Uterus (tissue), 3 donors: ENCODE measurements at regions not wholly inside any gene's neighbourhood (a gene's known extent, or its start where the extent isn't known, plus 50 kb on each side); places are given as distances from the start of the nearest gene placed in this dataset.

Experiments
- DNase-seq, 2 donors: peaks; one replicate each; pipeline ENCODE4 v3.0.0-alpha.2; 2019 to 2020
- H3K27ac ChIP-seq, 2 donors: fragments of 200-600 bp; sonication (generic); 1 replicate in 1 of 2; 2 replicates in 1 of 2; pipeline ENCODE4 v1.5.1; 2016 to 2018
- H3K27me3 ChIP-seq, 2 donors: fragments of 200-600 bp; sonication (generic); one replicate each; pipeline ENCODE4 v1.5.1; 2018 to 2019; ENCODE audit warnings: control low read depth in 1 of 2
- H3K36me3 ChIP-seq, 2 donors: fragments of 200-600 bp; sonication (generic); one replicate each; pipeline ENCODE4 v1.5.1; 2019; ENCODE audit warnings: control low read depth in 1 of 2
- H3K4me1 ChIP-seq, 2 donors: fragments of 200-600 bp; sonication (generic); one replicate each; pipeline ENCODE4 v1.5.1; 2018 to 2019; ENCODE audit warnings: control low read depth in 1 of 2
- H3K4me3 ChIP-seq, 2 donors: fragments of 200-600 bp; sonication (generic); 1 replicate in 1 of 2; 2 replicates in 1 of 2; pipeline ENCODE4 v1.5.1; 2018 to 2019; ENCODE audit warnings: mild to moderate bottlenecking in 1 of 2
- H3K9me3 ChIP-seq, 2 donors: fragments of 200-600 bp; sonication (generic); one replicate each; pipeline ENCODE4 v1.5.1; 2019; ENCODE audit warnings: control low read depth in 1 of 2
- POLR2A ChIP-seq, 2 donors: fragments of 450-650 bp; IDR thresholded peaks; one replicate each; pipeline ENCODE4 v1.6.1; 2016; ENCODE audit warnings: antibody characterized with exemption in 2 of 2, mild to moderate bottlenecking in 1 of 2, moderate library complexity in 1 of 2
- intact Hi-C: fragments of 100-400 bp; cut with DNase I; formaldehyde crosslinking; loops from one replicate; pipeline ENCODE4 v1.15.1; 2023; ENCODE audit warnings: low total_unique reads
- TF ChIP-seq, protein P1 (sequence below), 4 experiments: fragments of 200-600 bp in 2 of 4; fragments of 450-650 bp in 2 of 4; sonication (generic) in 2 of 4; IDR thresholded peaks; one replicate each; pipeline ENCODE4 v1.5.1; 2016 to 2019; ENCODE audit warnings: antibody characterized with exemption in 4 of 4, mild to moderate bottlenecking in 2 of 4, moderate library complexity in 1 of 4
- donor health status: DM: yes; HTN: yes; CAD: no.

DNA sequence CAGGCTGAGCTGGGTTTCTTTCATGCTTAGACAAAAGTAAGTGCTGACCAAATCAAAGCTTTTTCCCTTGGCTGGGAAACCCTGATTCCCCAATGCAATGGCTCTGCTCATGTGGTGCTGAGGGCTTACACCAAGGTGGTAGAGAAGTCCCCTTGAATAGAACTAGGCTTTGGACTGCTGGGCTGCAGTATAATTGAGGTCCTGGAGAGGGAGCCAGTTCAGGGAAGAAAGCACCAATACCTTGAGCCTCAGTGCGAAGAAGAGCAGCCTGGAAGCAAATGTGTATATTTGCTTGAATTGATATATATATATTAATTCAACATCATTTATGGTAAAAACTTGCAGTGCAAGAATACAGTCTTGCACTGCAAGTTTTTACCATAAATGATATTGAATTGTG lies 391.1 kb downstream of the RPS24 start:
- H3K27ac ChIP-seq, result no peak overlapping the region
- no peaks in the 10 kb centered on the region for H3K36me3 ChIP-seq
- peaks cover 0 to 15% of the 10 kb centered on the region in 2 donors for H3K9me3 ChIP-seq
- no peak for DNase-seq
- intact Hi-C loops, result no loop called here
- no peak overlapping the region for H3K4me3 ChIP-seq
- no peaks in the 10 kb centered on the region for H3K27me3 ChIP-seq
- no peaks in the 10 kb centered on the region for H3K4me1 ChIP-seq
- TF ChIP-seq, protein P1, sequence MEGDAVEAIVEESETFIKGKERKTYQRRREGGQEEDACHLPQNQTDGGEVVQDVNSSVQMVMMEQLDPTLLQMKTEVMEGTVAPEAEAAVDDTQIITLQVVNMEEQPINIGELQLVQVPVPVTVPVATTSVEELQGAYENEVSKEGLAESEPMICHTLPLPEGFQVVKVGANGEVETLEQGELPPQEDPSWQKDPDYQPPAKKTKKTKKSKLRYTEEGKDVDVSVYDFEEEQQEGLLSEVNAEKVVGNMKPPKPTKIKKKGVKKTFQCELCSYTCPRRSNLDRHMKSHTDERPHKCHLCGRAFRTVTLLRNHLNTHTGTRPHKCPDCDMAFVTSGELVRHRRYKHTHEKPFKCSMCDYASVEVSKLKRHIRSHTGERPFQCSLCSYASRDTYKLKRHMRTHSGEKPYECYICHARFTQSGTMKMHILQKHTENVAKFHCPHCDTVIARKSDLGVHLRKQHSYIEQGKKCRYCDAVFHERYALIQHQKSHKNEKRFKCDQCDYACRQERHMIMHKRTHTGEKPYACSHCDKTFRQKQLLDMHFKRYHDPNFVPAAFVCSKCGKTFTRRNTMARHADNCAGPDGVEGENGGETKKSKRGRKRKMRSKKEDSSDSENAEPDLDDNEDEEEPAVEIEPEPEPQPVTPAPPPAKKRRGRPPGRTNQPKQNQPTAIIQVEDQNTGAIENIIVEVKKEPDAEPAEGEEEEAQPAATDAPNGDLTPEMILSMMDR (IDR thresholded peaks at IDR 0.05), result no peak
- TF ChIP-seq POLR2A (IDR thresholded peaks at IDR 0.05), result no peak

DNA sequence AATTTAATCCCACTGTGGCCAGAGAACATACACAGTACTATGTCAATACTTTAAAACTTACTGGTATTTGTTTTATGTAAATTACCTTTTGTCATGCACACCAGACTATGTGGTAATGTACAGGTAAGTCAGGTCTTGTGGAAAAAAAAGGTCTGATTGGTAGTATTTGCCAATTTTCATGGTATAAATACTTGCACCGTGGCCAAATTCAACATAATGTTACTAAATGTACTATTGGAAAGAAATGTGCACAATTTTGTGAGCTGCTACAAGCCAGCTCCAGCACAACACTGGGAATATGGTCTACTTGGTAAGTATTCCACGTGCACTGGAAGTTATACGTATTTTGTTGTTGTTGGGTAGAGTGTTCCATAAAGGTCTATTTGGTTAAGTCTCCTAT lies 392.5 kb downstream of the RPS24 start:
- DNase-seq, result no peak
- H3K36me3 ChIP-seq, result no peaks in the 10 kb centered on the region
- H3K9me3 ChIP-seq, result peaks cover 0 to 15% of the 10 kb centered on the region in 2 donors
- TF ChIP-seq, protein P1 (IDR thresholded peaks at IDR 0.05), result no peak
- TF ChIP-seq POLR2A (IDR thresholded peaks at IDR 0.05), result no peak
- no peaks in the 10 kb centered on the region for H3K27me3 ChIP-seq
- no peak overlapping the region for H3K4me3 ChIP-seq
- no peaks in the 10 kb centered on the region for H3K4me1 ChIP-seq
- intact Hi-C loops, result no loop called here
- H3K27ac ChIP-seq, result no peak overlapping the region

DNA sequence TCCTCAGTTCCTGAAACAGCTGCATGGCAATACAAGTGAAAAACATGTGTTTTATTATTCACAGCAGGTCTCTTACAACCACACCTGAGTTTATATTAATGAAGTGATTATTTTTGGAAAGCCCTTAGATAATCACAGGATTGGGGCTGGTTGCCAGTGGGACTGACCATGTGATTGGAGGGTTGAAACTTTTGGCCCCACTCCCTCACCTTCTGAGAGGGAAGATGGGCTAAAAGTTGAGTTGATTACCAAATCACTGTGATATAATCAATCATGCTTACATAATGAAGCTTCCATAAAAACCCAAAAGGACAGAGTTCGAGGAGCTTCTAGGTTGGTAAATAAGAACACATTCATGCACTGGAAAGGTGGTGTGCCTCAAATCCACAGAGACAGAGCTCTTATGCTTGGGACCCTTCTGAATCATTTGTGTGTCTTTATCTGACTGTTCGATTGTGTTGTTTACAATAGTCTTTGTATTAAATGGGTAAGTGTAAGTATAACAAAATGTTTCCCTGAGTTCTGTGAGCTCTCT lies 393.9 kb downstream of the RPS24 start:
- no peak overlapping the region for H3K27ac ChIP-seq
- no peaks in the 10 kb centered on the region for H3K27me3 ChIP-seq
- intact Hi-C loops, result no loop called here
- no peak for TF ChIP-seq POLR2A (IDR thresholded peaks at IDR 0.05)
- TF ChIP-seq, protein P1 (IDR thresholded peaks at IDR 0.05), result no peak
- DNase-seq, result no peak
- H3K4me1 ChIP-seq, result no peaks in the 10 kb centered on the region
- H3K4me3 ChIP-seq, result no peak overlapping the region
- H3K36me3 ChIP-seq, result no peaks in the 10 kb centered on the region
- peaks cover 0 to 15% of the 10 kb centered on the region in 2 donors for H3K9me3 ChIP-seq

DNA sequence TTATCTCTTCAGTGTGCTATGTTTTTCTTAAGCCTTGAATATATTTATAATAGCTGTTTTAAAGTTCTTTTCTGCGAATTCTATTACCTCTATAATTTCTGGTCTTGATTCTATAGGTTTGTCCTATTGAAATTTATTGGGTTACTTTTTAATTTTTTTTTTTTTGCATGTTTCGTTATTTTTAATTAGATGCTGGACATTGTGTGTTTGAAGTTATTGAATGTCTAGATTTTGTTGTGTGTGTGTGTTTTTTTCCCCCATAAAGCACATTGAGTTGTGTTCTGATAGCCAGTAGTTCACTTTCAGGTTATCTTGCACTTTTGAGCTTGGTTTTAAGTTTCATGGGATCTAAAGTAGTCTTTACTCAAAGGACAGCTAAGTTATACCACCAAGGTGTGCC lies 394.9 kb downstream of the RPS24 start:
- TF ChIP-seq, protein P1 (IDR thresholded peaks at IDR 0.05), result no peak
- no peak for TF ChIP-seq POLR2A (IDR thresholded peaks at IDR 0.05)
- H3K27ac ChIP-seq, result no peak overlapping the region
- no peak for DNase-seq
- intact Hi-C loops, result no loop called here
- H3K9me3 ChIP-seq, result peaks cover 0 to 15% of the 10 kb centered on the region in 2 donors
- no peaks in the 10 kb centered on the region for H3K27me3 ChIP-seq
- H3K4me1 ChIP-seq, result no peaks in the 10 kb centered on the region
- H3K36me3 ChIP-seq, result no peaks in the 10 kb centered on the region
- no peak overlapping the region for H3K4me3 ChIP-seq

DNA sequence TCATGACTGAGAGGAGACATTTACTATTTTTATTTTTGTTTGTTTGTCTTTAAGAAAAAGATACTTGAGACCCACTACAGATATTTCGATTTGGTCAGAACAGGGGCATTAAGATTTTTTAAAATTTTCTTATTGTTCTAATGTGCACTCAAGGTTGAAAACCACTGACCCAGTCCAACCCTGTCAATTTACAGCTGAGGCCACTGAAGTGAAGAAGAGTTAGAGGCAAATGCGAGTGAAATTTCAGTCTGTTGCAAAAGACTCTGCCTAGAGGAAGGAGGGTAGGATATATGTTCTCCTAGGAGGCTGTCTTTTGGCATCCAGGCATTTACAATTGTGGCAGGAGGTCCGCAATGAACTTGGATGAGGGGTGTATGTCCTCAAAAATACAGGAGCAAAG lies 396.3 kb downstream of the RPS24 start:
- no peak for DNase-seq
- H3K4me1 ChIP-seq, result peaks cover 0 to 3% of the 10 kb centered on the region in 2 donors
- H3K27ac ChIP-seq, result no peak overlapping the region
- no peaks in the 10 kb centered on the region for H3K27me3 ChIP-seq
- intact Hi-C loops, result no loop called here
- H3K4me3 ChIP-seq, result no peak overlapping the region
- no peak for TF ChIP-seq POLR2A (IDR thresholded peaks at IDR 0.05)
- TF ChIP-seq, protein P1 (IDR thresholded peaks at IDR 0.05), result no peak
- peaks cover 0 to 9% of the 10 kb centered on the region in 2 donors for H3K9me3 ChIP-seq
- no peaks in the 10 kb centered on the region for H3K36me3 ChIP-seq
